ENCODE measurements at regions not wholly inside any gene's neighbourhood (a gene's known extent, or its start where the extent isn't known, plus 50 kb on each side); places are given as distances from the start of the nearest gene placed in this dataset.

DNA sequence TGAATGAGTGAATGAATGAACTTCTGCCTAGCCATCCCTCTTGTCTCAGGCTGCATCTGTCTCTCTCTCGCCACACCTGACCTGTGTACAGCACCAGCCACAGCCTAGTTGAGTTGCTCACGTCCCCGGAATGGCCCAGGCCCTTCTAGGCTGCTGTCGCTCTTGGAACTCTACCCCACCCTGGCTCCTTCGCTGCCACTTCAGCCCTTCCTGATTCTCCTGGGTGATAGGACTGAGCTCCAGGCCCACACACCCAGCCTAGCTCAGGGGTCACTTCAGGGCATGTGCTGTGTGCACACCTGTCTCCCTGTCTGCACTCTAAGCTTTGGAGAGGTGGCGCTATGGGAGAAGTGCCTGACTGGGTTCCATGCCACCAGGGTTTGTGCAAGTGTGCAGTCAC, 236.6 kb downstream of the GLI2 start:
- TF ChIP-seq, protein P1, sequence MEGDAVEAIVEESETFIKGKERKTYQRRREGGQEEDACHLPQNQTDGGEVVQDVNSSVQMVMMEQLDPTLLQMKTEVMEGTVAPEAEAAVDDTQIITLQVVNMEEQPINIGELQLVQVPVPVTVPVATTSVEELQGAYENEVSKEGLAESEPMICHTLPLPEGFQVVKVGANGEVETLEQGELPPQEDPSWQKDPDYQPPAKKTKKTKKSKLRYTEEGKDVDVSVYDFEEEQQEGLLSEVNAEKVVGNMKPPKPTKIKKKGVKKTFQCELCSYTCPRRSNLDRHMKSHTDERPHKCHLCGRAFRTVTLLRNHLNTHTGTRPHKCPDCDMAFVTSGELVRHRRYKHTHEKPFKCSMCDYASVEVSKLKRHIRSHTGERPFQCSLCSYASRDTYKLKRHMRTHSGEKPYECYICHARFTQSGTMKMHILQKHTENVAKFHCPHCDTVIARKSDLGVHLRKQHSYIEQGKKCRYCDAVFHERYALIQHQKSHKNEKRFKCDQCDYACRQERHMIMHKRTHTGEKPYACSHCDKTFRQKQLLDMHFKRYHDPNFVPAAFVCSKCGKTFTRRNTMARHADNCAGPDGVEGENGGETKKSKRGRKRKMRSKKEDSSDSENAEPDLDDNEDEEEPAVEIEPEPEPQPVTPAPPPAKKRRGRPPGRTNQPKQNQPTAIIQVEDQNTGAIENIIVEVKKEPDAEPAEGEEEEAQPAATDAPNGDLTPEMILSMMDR (IDR thresholded peaks at IDR 0.05): no peak
- TF ChIP-seq EP300 (IDR thresholded peaks at IDR 0.05): no peak

Data from stomach (tissue), 4 donors.